ENCODE measurements at regions not wholly inside any gene's neighbourhood (a gene's known extent, or its start where the extent isn't known, plus 50 kb on each side); places are given as distances from the start of the nearest gene placed in this dataset.

DNA sequence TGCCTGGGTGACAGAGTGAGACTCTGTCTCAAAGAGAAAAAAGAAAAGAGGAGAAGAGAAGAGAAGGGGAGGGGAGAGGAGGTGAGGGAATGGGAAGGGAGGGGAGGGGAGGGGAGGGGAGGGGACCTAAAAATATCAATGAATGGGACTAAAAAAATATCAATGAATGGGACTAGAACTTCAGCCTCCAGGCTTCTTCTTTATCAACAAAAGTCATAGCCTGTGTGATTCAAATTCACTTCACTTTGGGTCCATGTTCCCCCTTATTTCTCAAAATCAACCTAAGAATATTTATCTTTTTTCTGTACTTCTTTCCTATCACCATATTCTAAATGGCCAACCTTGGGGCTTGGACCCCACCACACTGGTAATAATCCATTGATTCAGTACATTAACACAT is 92.1 kb upstream of the PIK3C3 start:
- POLR2A ChIA-PET = no interaction called here
- no peaks in the 10 kb centered on the region for H3K9me3 ChIP-seq
- H3K27ac ChIP-seq (ENCODE audit: low read length) = no peak overlapping the region
- no peak for DNase-seq
- CTCF ChIA-PET = interaction anchor here in 1 of 2 donors (0.6 kb wide), 1 partner anchor 238 kb away, joined by 6 read pairs; no protein-coding TSS in a partner anchor
- H3K4me3 Mint-ChIP-seq = no peak overlapping the region
- H3K4me1 Mint-ChIP-seq = no peaks in the 10 kb centered on the region
- H3K36me3 ChIP-seq (ENCODE audit: control insufficient read depth in 2 of 2, extremely low read depth in 1 of 2, insufficient read depth in 1 of 2, low read length in 1 of 2) = no peaks in the 10 kb centered on the region
- H3K27ac Mint-ChIP-seq = no peak overlapping the region
- ATAC-seq (replicated peaks in 1 of 4) = no peak
- H3K4me1 ChIP-seq (ENCODE audit: control insufficient read depth in 1 of 2, extremely low read depth in 1 of 2, insufficient read depth in 2 of 2, low read length in 2 of 2) = no peaks in the 10 kb centered on the region
- H3K36me3 Mint-ChIP-seq = no peaks in the 10 kb centered on the region
- no peak overlapping the region for H3K4me3 ChIP-seq (ENCODE audit: control insufficient read depth in 1 of 2, extremely low read depth in 1 of 2, low read length in 1 of 2)
- H3K27me3 Mint-ChIP-seq = peaks cover 4 to 9% of the 10 kb centered on the region in 2 donors
- no peaks in the 10 kb centered on the region for H3K9me3 Mint-ChIP-seq
- H3K27me3 ChIP-seq (replicated peaks in 1 of 2; ENCODE audit: control insufficient read depth in 2 of 2, extremely low read depth in 1 of 2, insufficient read depth in 2 of 2, low read length in 1 of 2) = no peaks in the 10 kb centered on the region

DNA sequence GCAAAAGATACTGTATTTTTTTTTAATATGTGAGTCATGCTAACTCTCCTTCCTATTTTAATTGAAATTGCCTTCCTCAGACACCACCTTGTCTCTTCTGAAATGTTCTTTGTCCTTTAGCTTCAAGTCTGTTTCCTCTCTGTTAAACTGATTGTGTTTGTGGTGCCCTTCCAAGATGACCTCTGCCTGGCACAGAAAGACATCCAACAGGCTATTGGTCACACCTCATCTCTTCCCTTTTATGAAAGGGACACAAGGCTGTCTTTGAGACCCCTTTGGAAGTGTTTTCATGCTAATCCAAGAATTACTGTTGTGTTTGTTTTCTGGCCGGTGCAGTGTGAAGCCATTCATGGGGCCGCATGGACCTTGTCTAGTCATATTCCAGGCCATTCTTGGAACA is 94.0 kb upstream of the PIK3C3 start:
- Histone ChIP-seq H3K9me3 (no peaks in the 10 kb centered on the region), H3K4me3 (ENCODE audit: control insufficient read depth in 1 of 2, extremely low read depth in 1 of 2, low read length in 1 of 2) (no peak overlapping the region), H3K36me3 (ENCODE audit: control insufficient read depth in 2 of 2, extremely low read depth in 1 of 2, insufficient read depth in 1 of 2, low read length in 1 of 2) (no peaks in the 10 kb centered on the region), H3K27ac (ENCODE audit: low read length) (no peak overlapping the region), H3K27me3 (replicated peaks in 1 of 2; ENCODE audit: control insufficient read depth in 2 of 2, extremely low read depth in 1 of 2, insufficient read depth in 2 of 2, low read length in 1 of 2) (no peaks in the 10 kb centered on the region), H3K4me1 (ENCODE audit: control insufficient read depth in 1 of 2, extremely low read depth in 1 of 2, insufficient read depth in 2 of 2, low read length in 2 of 2) (no peaks in the 10 kb centered on the region)
- DNase-seq (no peak), ATAC-seq (replicated peaks in 1 of 4) (no peak)
- Mint-ChIP-seq H3K9me3 (no peaks in the 10 kb centered on the region), H3K27ac (no peak overlapping the region), H3K4me3 (no peak overlapping the region), H3K36me3 (no peaks in the 10 kb centered on the region), H3K4me1 (no peaks in the 10 kb centered on the region), H3K27me3 (peaks cover 4 to 9% of the 10 kb centered on the region in 2 donors)
- ChIA-PET CTCF (no interaction called here), POLR2A (no interaction called here)
- 88% methylated on average over 2 of the region's 2 CpGs for WGBS (ENCODE audit: insufficient coverage)

GRCh38 chr18:41858761-41859555 is 96.1 kb upstream of the PIK3C3 start:
- H3K27me3 Mint-ChIP-seq = peaks cover 4 to 12% of the 10 kb centered on the region in 2 donors
- Histone ChIP-seq H3K4me1 (ENCODE audit: control insufficient read depth in 1 of 2, extremely low read depth in 1 of 2, insufficient read depth in 2 of 2, low read length in 2 of 2) (no peaks in the 10 kb centered on the region), H3K27ac (ENCODE audit: low read length) (no peak overlapping the region), H3K36me3 (ENCODE audit: control insufficient read depth in 2 of 2, extremely low read depth in 1 of 2, insufficient read depth in 1 of 2, low read length in 1 of 2) (no peaks in the 10 kb centered on the region), H3K4me3 (ENCODE audit: control insufficient read depth in 1 of 2, extremely low read depth in 1 of 2, low read length in 1 of 2) (no peak overlapping the region), H3K27me3 (replicated peaks in 1 of 2; ENCODE audit: control insufficient read depth in 2 of 2, extremely low read depth in 1 of 2, insufficient read depth in 2 of 2, low read length in 1 of 2) (no peaks in the 10 kb centered on the region), H3K9me3 (no peaks in the 10 kb centered on the region)
- no peaks in the 10 kb centered on the region for H3K36me3 Mint-ChIP-seq
- ATAC-seq (replicated peaks in 1 of 4) (no peak), DNase-seq (no peak)
- no CpG with 5 or more reads among the region's 2 CpGs for WGBS (ENCODE audit: insufficient coverage)
- no peak overlapping the region for H3K27ac Mint-ChIP-seq
- ChIA-PET CTCF (no interaction called here), POLR2A (no interaction called here)
- no peaks in the 10 kb centered on the region for H3K9me3 Mint-ChIP-seq
- H3K4me1 Mint-ChIP-seq = no peaks in the 10 kb centered on the region
- no peak overlapping the region for H3K4me3 Mint-ChIP-seq

- no CpG with 5 or more reads among the region's 1 CpG for WGBS (ENCODE audit: insufficient coverage)
Measured at GRCh38 chr18:41853280-41853679, 101.8 kb upstream of the PIK3C3 start.

DNA sequence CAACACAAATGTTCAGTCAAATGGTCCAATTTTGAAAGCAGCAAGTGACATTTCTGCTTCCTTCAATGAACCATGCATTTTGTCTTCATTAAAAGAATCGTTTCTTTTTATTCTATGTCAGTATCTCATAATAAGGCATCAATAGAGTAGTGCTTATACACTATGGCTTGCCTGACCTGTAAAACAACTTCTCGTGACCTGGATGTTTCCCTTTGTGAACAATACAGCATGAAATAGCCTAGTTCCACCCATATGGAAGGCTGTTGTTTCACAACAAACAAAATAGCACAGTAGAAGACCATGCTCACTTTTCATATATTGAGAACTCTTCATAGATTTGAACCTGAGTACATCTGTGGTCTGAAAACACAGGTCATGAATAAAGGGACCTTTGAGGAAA is 104.3 kb upstream of the PIK3C3 start:
- WGBS (ENCODE audit: insufficient coverage) = 86% methylated on average over 1 of the region's 2 CpGs
- CTCF ChIA-PET = no interaction called here

More at GRCh38 chr18:41853280-41853679, 101.8 kb upstream of the PIK3C3 start:
- H3K4me3 Mint-ChIP-seq = no peak overlapping the region
- H3K9me3 Mint-ChIP-seq = no peaks in the 10 kb centered on the region
- ATAC-seq (replicated peaks in 1 of 4) = no peak
- no peak for DNase-seq
- CTCF ChIA-PET = no interaction called here
- H3K36me3 ChIP-seq (ENCODE audit: control insufficient read depth in 2 of 2, extremely low read depth in 1 of 2, insufficient read depth in 1 of 2, low read length in 1 of 2) = no peaks in the 10 kb centered on the region
- H3K27me3 ChIP-seq (replicated peaks in 1 of 2; ENCODE audit: control insufficient read depth in 2 of 2, extremely low read depth in 1 of 2, insufficient read depth in 2 of 2, low read length in 1 of 2) = no peaks in the 10 kb centered on the region
- H3K4me1 ChIP-seq (ENCODE audit: control insufficient read depth in 1 of 2, extremely low read depth in 1 of 2, insufficient read depth in 2 of 2, low read length in 2 of 2) = no peaks in the 10 kb centered on the region
- H3K27me3 Mint-ChIP-seq = peaks cover 0 to 9% of the 10 kb centered on the region in 2 donors
- H3K9me3 ChIP-seq = no peaks in the 10 kb centered on the region
- no peaks in the 10 kb centered on the region for H3K36me3 Mint-ChIP-seq
- POLR2A ChIA-PET = no interaction called here
- no peak overlapping the region for H3K27ac ChIP-seq (ENCODE audit: low read length)
- no peak overlapping the region for H3K27ac Mint-ChIP-seq
- H3K4me1 Mint-ChIP-seq = no peaks in the 10 kb centered on the region
- H3K4me3 ChIP-seq (ENCODE audit: control insufficient read depth in 1 of 2, extremely low read depth in 1 of 2, low read length in 1 of 2) = no peak overlapping the region

DNA sequence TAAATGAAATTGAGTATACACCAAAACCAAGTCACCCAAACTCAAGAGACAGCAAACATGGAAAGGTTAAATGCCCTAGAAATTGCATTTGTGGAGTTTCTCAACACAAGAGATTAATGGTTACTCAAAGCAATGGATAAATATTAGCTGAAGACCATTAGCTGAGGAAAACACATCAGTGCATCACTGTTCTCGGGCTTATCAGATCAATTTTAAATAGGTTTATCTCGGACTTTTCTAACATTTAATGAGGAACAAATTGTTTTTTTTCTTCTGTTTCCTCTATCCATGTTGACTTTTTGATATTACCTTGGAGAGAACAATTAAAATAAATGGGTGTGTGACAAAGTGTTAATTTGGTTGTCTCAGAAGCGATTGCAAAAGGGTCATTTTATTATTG is 105.4 kb upstream of the PIK3C3 start:
- no CpG with 5 or more reads among the region's 3 CpGs for WGBS (ENCODE audit: insufficient coverage)
- H3K9me3 Mint-ChIP-seq = no peaks in the 10 kb centered on the region
- no peak for ATAC-seq (replicated peaks in 1 of 4)

More for the DNA sequence above, 104.3 kb upstream of the PIK3C3 start:
- POLR2A ChIA-PET = interaction anchor here in 1 of 2 donors (0.6 kb wide), 1 partner anchor 1139 kb away, joined by 3 read pairs; no protein-coding TSS in a partner anchor
- ATAC-seq (replicated peaks in 1 of 4) = no peak
- H3K27me3 Mint-ChIP-seq = peaks cover 4 to 16% of the 10 kb centered on the region in 2 donors
- DNase-seq = no peak
- no peaks in the 10 kb centered on the region for H3K36me3 Mint-ChIP-seq
- Histone ChIP-seq H3K4me1 (ENCODE audit: control insufficient read depth in 1 of 2, extremely low read depth in 1 of 2, insufficient read depth in 2 of 2, low read length in 2 of 2) (no peaks in the 10 kb centered on the region), H3K27ac (ENCODE audit: low read length) (no peak overlapping the region), H3K27me3 (replicated peaks in 1 of 2; ENCODE audit: control insufficient read depth in 2 of 2, extremely low read depth in 1 of 2, insufficient read depth in 2 of 2, low read length in 1 of 2) (no peaks in the 10 kb centered on the region), H3K4me3 (ENCODE audit: control insufficient read depth in 1 of 2, extremely low read depth in 1 of 2, low read length in 1 of 2) (no peak overlapping the region), H3K36me3 (ENCODE audit: control insufficient read depth in 2 of 2, extremely low read depth in 1 of 2, insufficient read depth in 1 of 2, low read length in 1 of 2) (no peaks in the 10 kb centered on the region), H3K9me3 (no peaks in the 10 kb centered on the region)
- no peaks in the 10 kb centered on the region for H3K9me3 Mint-ChIP-seq
- no peak overlapping the region for H3K27ac Mint-ChIP-seq
- no peak overlapping the region for H3K4me3 Mint-ChIP-seq
- no peaks in the 10 kb centered on the region for H3K4me1 Mint-ChIP-seq

More for the DNA sequence above, 105.4 kb upstream of the PIK3C3 start:
- Mint-ChIP-seq H3K27ac (no peak overlapping the region), H3K27me3 (peaks cover 4 to 13% of the 10 kb centered on the region in 2 donors), H3K36me3 (no peaks in the 10 kb centered on the region), H3K4me3 (no peak overlapping the region), H3K4me1 (no peaks in the 10 kb centered on the region)
- CTCF ChIA-PET = no interaction called here
- POLR2A ChIA-PET = no interaction called here
- Histone ChIP-seq H3K4me1 (ENCODE audit: control insufficient read depth in 1 of 2, extremely low read depth in 1 of 2, insufficient read depth in 2 of 2, low read length in 2 of 2) (no peaks in the 10 kb centered on the region), H3K4me3 (ENCODE audit: control insufficient read depth in 1 of 2, extremely low read depth in 1 of 2, low read length in 1 of 2) (no peak overlapping the region), H3K36me3 (ENCODE audit: control insufficient read depth in 2 of 2, extremely low read depth in 1 of 2, insufficient read depth in 1 of 2, low read length in 1 of 2) (no peaks in the 10 kb centered on the region), H3K9me3 (no peaks in the 10 kb centered on the region), H3K27ac (ENCODE audit: low read length) (no peak overlapping the region), H3K27me3 (replicated peaks in 1 of 2; ENCODE audit: control insufficient read depth in 2 of 2, extremely low read depth in 1 of 2, insufficient read depth in 2 of 2, low read length in 1 of 2) (no peaks in the 10 kb centered on the region)
- DNase-seq = no peak

All from T-cell (primary cell).